ENCODE measurements at regions not wholly inside any gene's neighbourhood (a gene's known extent, or its start where the extent isn't known, plus 50 kb on each side); places are given as distances from the start of the nearest gene placed in this dataset.
"Not testable (repeated sequence)": the region's sequence is repeated elsewhere in the genome, so short reads cannot be mapped to it uniquely, and the experiment has no call there.

GRCh38 chr10:44167752-44168151 is 217.1 kb downstream of the CXCL12 start:
- DNase-seq, result no peak

DNA sequence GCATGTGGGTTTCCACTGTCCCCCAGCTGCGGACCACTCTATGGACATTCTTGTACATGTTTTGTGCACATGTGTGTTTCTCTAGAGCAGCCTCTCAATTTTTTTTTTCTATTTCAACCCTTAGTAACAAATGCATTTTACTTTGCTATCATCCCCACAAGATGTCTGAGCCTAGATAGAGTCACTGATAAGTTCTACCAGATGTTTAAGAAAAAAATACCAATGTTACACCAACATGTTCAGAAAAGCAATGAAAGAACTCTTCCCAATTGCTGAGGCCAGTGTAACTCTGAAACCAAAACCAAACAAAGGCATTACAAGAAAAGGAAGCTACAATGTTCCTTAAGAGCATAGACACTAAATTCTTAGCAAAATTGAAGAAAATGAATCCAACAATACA is 218.5 kb downstream of the CXCL12 start:
- DNase-seq, result no peak

DNA sequence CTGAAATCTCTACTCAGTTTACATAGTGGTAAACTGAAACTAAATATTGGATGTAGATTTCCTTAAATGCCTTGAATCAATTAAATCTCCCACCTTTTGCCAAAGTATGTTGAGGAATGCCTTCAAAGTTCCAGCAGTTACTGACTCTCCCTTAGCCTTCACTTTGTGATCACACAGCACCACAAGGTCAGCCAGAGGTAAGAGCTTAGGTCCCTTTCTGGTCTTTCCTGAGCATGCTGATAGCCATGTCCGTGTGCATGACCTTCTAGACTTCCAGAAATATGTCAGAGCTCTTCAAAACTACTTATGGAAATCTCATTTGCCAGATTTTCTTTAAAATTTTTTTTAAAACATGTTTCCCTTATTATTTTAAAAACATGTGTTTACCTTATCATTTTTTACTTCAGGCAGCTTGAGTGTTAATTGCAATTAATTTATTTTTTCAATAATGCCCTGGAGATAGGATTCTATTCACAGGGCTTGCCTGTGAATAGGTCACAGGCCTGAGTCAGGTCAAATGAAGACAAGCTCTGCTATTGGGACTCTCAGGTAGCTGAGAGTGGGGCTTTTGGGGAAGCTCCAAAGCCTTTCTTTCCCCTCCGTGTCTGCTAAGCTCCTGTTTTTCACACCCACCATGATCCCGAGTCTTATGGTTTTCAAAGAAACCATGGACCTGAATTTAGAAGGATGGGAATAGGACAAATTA is 220.5 kb downstream of the CXCL12 start:
- no peak for DNase-seq

GRCh38 chr10:44161184-44161583 is 223.7 kb downstream of the CXCL12 start:
- no peak for DNase-seq

GRCh38 chr10:44157574-44157973 is 227.3 kb downstream of the CXCL12 start:
- DNase-seq, result no peak

DNA sequence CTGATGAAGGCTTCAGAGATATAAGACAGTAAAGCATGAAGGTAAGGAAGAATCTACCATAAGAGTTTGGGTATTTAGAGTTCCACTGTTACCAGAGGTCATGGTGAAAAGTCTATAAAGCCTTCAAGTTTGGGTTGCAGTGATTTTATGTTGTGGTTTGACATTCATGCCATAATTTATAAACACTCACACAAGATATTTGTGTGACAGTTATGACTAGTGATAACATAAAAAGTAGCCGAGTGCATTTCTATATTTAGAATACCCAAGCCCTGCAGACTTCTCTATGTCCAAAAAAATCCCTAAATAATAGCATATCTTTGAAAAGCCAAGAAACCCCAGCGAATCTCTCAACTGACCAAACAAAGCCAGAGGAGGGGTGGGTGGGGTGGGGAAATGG is 229.9 kb downstream of the CXCL12 start:
- no peak for DNase-seq

GRCh38 chr10:44153918-44154670 is 230.8 kb downstream of the CXCL12 start:
- DNase-seq, result no peak

DNA sequence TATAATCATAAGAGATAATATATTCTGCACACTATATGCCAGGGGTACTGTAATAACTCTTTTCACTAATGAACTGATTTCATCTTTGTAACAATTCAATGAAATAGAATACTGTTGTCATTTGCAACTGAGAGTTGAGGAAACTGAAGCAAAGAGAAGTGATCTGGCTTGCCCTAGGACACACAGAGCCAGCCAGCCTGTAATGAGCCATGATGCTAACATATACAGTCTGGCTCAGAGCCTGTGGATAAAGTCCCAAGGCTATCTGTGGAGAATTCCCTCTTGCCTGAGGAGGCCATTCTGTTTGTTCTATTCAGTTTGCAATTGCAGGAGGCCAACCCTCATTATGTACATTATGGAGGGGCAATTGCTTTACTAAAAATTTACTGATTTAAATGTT is 241.3 kb downstream of the CXCL12 start:
- DNase-seq, result no peak

DNA sequence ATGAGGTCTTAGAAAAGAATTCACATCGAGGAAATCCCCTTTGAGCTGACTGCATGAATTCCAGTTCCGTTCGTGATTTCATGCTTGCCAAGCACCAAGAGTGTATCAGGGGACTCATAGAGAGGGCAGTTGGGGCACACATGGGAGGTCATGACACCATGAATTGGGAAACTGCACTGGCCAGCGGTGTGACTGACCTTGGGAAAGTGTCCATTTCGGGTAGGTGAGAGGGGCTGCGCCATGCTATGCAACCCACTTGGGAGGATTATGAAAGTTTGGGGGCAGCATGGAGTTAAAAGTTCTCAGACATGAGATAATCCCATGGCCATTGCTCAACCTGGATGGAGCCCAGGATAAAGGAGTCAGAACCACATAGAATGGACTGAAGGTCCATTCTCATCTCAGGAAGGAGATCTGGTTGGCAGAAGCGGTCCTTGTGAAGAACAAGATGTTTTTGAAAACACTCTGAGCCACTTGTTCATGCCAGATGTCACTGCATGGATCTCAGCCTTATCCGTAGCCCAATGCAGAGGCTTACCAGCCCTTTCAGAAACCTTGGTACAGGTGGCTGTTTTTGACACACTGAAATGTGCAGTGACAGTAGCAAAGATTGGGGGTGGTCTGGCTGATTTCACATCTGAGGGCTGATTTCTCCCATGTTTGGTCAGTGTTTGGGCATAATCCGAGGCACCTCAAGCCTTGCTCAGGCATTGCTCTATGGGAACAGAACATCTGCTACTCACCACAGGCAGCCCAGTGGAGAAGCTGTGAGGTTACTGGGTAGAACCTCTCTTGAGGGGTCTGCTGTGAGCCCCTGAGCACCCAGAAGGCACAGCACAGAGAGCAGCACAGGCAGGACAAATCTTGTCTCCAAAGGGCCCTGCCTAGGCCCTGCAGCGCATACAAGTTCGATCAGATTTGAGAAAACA is 252.3 kb downstream of the CXCL12 start:
- DNase-seq, result no peak

DNA sequence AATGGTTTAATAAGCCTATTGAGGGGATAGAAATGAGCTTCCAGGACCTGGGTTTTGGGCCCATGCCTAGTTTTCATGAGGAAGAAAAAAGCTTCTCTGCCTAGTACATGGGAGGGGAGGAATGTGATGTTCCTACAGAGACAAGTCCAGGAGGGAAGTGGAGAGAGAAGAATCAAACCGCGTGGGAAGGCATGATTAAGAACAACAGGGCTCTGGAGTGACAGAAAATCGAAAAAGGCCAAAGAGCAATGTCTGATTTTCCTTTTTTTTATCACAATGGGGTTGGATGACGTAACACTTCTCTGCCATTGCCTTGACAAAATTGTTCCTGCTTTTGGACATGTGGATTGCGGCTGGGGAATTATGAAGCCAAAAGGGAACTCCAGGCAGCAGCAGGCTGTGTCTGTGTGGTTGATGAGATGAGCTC is 258.6 kb downstream of the CXCL12 start:
- DNase-seq, result no peak

- no peak for DNase-seq
These were observed 259.0 kb downstream of the CXCL12 start for GRCh38 chr10:44125879-44126278.

- DNase-seq, result no peak
These were observed 266.4 kb downstream of the CXCL12 start for GRCh38 chr10:44118500-44118899.

GRCh38 chr10:44116474-44116873 is 268.4 kb downstream of the CXCL12 start:
- DNase-seq, result no peak

DNA sequence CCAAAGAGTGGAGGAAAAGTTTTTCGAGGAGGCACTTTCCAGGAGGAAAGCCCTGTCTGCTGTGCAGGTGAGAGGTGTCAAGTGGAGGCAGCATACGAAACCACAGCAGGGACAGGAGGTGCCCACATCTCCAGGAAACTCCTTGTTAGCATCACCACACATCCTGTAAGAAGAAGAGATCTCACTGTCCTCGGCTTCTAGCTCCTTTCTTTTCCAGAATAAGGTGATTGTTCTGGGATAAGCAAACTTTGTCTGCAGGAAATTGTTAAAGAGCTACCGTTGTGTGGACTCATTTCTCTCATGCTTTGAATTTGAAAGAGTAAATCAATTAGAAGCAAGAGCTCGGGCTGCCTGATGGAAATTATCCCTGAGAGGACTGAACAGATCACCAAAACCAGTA is 269.4 kb downstream of the CXCL12 start:
- no peak for DNase-seq

- DNase-seq, result no peak
These were observed 270.5 kb downstream of the CXCL12 start for GRCh38 chr10:44114441-44114840.

- not testable (repeated sequence) for DNase-seq
These were observed 272.6 kb downstream of the CXCL12 start for GRCh38 chr10:44112280-44112679.

DNA sequence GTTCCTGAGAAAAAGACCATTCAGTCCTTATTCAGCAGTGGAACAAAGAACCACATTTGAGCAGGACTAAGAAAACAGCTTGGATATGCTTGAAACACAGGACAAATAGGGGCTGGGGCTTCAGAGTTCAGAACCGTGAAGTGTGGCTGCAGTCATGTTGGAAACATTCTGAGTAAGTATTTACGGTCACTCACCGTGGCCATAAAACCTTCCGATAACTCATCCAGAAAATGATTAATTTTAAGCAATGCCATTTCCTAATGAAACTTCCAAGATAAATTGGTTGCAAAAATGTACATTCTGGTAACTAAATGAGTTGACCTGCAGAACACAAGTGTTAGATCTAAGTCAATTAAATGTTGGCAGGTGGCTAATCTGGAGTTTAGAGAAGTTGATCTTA is 279.2 kb downstream of the CXCL12 start:
- no peak for DNase-seq

DNA sequence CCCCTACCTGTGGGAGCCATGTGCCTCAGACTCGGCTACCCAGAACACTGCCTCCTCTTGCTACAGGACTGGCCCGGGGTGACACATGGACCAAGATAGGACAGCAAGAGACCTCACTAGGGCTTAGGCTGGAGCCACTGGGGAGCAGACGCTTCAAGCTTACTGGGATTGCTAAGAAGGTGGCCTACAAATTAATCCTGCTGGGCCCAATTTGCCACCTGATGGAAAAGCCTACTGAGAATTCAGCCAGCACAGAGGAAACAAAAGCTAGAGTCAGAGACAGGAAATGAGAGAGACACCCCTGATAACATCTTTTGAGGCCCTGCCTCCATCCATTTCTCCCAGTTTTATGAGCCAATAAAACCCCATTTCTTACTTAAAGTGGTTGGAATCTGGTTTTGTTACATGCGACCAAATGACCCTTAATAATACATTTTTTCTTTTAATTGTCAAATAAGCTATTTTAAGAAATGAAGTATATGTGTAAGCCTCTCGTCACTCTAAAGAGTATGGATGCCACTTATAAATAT is 282.1 kb downstream of the CXCL12 start:
- DNase-seq, result no peak

DNA sequence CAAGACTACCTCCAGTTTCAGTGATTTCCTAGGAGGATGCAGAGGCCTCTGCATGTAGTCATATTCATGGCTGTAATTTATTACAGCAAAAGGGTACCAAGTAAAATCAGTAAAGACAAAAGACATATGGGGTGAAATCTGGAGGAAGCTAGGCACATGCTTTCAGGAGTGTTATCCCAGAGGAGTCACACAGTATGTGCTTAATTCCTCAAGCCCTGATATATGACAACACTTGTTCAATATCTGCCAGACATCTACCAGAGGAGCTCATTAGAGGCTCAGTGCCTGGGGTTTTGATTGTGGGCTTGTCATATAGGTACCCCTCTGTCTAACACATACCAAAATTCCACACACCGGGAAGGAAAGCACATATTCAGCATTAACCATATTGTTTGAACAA is 283.8 kb downstream of the CXCL12 start:
- DNase-seq, result no peak

DNA sequence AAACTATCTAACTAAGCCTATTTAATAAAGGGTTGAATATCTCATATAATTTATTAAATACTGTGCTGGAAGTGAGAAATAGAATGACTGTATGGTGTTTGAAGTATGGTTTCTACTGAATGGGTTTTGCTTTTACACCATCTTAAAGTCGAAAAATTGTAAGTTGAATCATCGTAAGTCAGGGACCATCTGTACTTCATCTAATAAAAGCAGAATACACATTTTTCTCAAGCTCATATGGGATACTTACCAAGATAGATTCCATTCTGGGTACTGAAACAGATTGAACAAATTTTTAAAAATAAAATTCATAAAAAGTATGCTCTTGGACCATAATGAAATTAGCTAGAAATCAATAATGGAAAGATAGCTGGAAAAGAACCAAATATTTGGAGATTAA is 285.4 kb downstream of the CXCL12 start:
- no peak for DNase-seq

DNA sequence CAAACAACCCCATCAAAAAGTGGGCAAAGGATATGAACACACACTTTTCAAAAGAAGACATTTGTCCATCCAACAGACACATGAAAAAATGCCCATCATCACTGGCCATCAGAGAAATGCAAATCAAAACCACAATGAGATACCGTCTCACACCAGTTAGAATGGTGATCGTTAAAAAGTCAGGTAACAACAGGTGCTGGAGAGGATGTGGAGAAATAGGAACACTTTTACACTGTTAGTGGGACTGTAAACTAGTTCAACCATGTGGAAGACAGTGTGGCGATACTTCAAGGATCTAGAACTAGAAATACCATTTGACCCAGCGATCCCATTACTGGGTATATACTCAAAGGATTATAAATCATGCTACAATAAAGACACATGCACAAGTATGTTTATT is 288.7 kb downstream of the CXCL12 start:
- DNase-seq, result not testable (repeated sequence)

DNA sequence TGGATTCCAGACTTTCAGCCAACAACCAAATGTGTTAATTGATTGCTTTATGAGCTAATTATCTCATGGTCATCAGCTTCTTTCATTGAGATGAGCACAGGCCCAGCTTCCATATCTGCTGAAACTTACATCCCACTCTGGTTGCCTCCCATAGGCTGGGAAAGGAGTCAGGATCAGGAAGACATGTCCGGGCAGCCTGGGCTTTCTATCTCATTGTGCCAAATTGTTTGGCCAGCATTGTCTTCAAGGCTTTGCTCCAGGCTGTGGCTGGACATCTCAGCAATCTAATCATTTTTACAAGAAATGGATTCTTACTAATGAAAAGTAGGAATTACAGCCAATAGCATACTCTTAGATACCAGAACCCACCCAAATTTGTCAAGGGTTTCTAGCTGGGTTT is 295.2 kb downstream of the CXCL12 start:
- no peak for DNase-seq

DNA sequence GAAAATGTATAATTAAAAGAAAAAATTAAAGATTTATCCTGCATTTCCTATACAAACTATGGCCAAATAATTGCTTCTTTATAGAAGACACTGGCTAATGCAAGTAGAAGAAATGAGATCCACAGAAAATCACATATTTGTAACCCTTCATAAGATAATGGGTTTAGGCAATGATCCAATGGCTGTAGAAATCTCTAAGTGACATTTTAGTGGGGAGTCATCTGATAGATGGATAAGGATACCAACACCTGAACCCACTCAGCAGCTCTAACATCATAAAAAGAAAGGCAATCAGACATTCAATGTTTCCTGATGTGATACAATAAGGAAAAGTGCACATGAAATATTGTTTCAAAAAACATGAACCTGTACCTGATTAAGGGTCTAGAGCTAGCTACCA is 297.5 kb downstream of the CXCL12 start:
- DNase-seq, result no peak
